Psoas muscle (tissue), 7 donors: ENCODE measurements at regions not wholly inside any gene's neighbourhood (a gene's known extent, or its start where the extent isn't known, plus 50 kb on each side); places are given as distances from the start of the nearest gene placed in this dataset.
A peak's percentile ranks its signal among the peaks of the same experiment; 100 is the strongest.
"Not testable (repeated sequence)": the region's sequence is repeated elsewhere in the genome, so short reads cannot be mapped to it uniquely, and the experiment has no call there.

Experiments
- ATAC-seq, 4 donors: fragments of 200-7000 bp; cut with Tn5 transposase; one replicate each; pipeline ENCODE4 v1.9.1; 2020; ENCODE audit warnings: moderate library complexity in 3 of 4, mild to moderate bottlenecking in 2 of 4
- DNase-seq, 2 donors: peaks; one replicate each; pipeline ENCODE4 v3.0.0-alpha.2; 2020
- H3K27ac ChIP-seq: fragments of 200-600 bp; one replicate; pipeline ENCODE4 v1.8.0; 2022
- H3K27me3 ChIP-seq, 3 donors: fragments of 200-600 bp in 1 of 3; one replicate each; pipeline versions ENCODE4 v1.6.1 to v1.8.0; 2013 to 2022; ENCODE audit warnings: low read length in 2 of 3, mild to moderate bottlenecking in 2 of 3, moderate library complexity in 1 of 3; ENCODE audit not compliant: insufficient read depth in 3 of 3
- H3K36me3 ChIP-seq, 2 donors: fragments of 200-600 bp in 1 of 2; one replicate each; pipeline versions ENCODE4 v1.6.1 to v1.8.0; 2013 to 2022; ENCODE audit warnings: low read depth in 1 of 2, mild to moderate bottlenecking in 1 of 2, moderate library complexity in 1 of 2; ENCODE audit not compliant: insufficient read depth in 1 of 2
- H3K4me1 ChIP-seq: fragments of 200-600 bp; one replicate; pipeline ENCODE4 v1.8.0; 2022
- H3K4me3 ChIP-seq: fragments of 200-600 bp; one replicate; pipeline ENCODE4 v1.8.0; 2022; ENCODE audit warnings: mild to moderate bottlenecking
- H3K9me3 ChIP-seq: fragments of 200-600 bp; one replicate; pipeline ENCODE4 v1.8.0; 2022
- CTCF ChIP-seq: fragments of 200-600 bp; IDR thresholded peaks from one replicate; pipeline ENCODE4 v1.8.0; 2022; ENCODE audit warnings: antibody characterized with exemption
- WGBS, 3 donors: extraction: QIAGEN DNeasy Blood & Tissue Kit; methylation state at CpG; one replicate each; pipeline versions ENCODE4 v1.1.6 to v1.1.7; 2013; 5-methylcytosine and 5-hydroxymethylcytosine counted together
- intact Hi-C, 2 donors: fragments of 100-400 bp; cut with DNase I; formaldehyde crosslinking; loops; one replicate each; pipeline versions ENCODE4 v1.11.0 to v1.14.2; 2022
- donor health status: healthy with polysubstance abuse.
- donor health status: DM: no; HTN: no; CAD: no; lungs with moderate emphysema.
- donor health status: Bipolar disorder and iron deficiency.
- donor health status: healthy.
- donor health status: DM: yes; HTN: yes; CAD: no.
- donor health status: DM: no; HTN: no; CAD: no.
- donor health status: DM: yes; HTN: yes; CAD: no.

- Histone ChIP-seq H3K4me3 (no peak overlapping the region), H3K27me3 (no peaks in the 10 kb centered on the region), H3K4me1 (no peaks in the 10 kb centered on the region), H3K27ac (no peak overlapping the region), H3K36me3 (no peaks in the 10 kb centered on the region), H3K9me3 (no peaks in the 10 kb centered on the region)
- peak in 1 of 2 donors; percentile 43 for DNase-seq
- WGBS, 3 donors: 89 to 91% (median 89%) methylated on average over 35 of the region's 35 CpGs
- no peak for TF ChIP-seq CTCF
- no peak for ATAC-seq
- intact Hi-C loops: no loop called here
These were observed 153.7 kb upstream of the ALG10B start for GRCh38 chr12:38162708-38163441.

- TF ChIP-seq CTCF: no peak
- Histone ChIP-seq H3K27me3 (no peaks in the 10 kb centered on the region), H3K9me3 (no peaks in the 10 kb centered on the region), H3K36me3 (no peaks in the 10 kb centered on the region), H3K27ac (no peak overlapping the region), H3K4me1 (no peaks in the 10 kb centered on the region), H3K4me3 (no peak overlapping the region)
- intact Hi-C loops: no loop called here
- WGBS, 3 donors: 85 to 90% (median 88%) methylated on average over 14 to 28 of the region's 28 CpGs
- DNase-seq (no peak), ATAC-seq (no peak)
These were observed 153.2 kb upstream of the ALG10B start for GRCh38 chr12:38163442-38163801.

- no peaks in the 10 kb centered on the region for H3K36me3 ChIP-seq
- no peaks in the 10 kb centered on the region for H3K4me1 ChIP-seq
- no peak for TF ChIP-seq CTCF
- no peaks in the 10 kb centered on the region for H3K9me3 ChIP-seq
- H3K27me3 ChIP-seq: no peaks in the 10 kb centered on the region
- no peak overlapping the region for H3K4me3 ChIP-seq
- DNase-seq (no peak), ATAC-seq (no peak)
- intact Hi-C loops: no loop called here
- 85 to 86% (median 86%) methylated on average over 2 of the region's 2 CpGs for WGBS, 3 donors
- no peak overlapping the region for H3K27ac ChIP-seq
These were observed 150.3 kb upstream of the ALG10B start for GRCh38 chr12:38166225-38166624.

- TF ChIP-seq CTCF: no peak
- no peak for DNase-seq
- no peaks in the 10 kb centered on the region for H3K9me3 ChIP-seq
- no peak overlapping the region for H3K27ac ChIP-seq
- H3K36me3 ChIP-seq: no peaks in the 10 kb centered on the region
- H3K27me3 ChIP-seq: no peaks in the 10 kb centered on the region
- H3K4me3 ChIP-seq: no peak overlapping the region
- intact Hi-C loops: no loop called here
- H3K4me1 ChIP-seq: no peaks in the 10 kb centered on the region
- no peak for ATAC-seq
- WGBS, 3 donors: 89 to 92% (median 90%) methylated on average over 4 of the region's 4 CpGs
These were observed 141.0 kb upstream of the ALG10B start for GRCh38 chr12:38175538-38175937.

GRCh38 chr12:38183617-38184016 is 133.0 kb upstream of the ALG10B start:
- DNase-seq, H3K4me1 ChIP-seq, ATAC-seq, H3K9me3 ChIP-seq, H3K4me3 ChIP-seq, H3K36me3 ChIP-seq, H3K27me3 ChIP-seq, intact Hi-C loops, H3K27ac ChIP-seq: not testable (repeated sequence)
- WGBS, 3 donors: 32 to 95% (median 87%) methylated on average over 1 of the region's 1 CpG

GRCh38 chr12:38197286-38197685 is 119.3 kb upstream of the ALG10B start:
- H3K9me3 ChIP-seq, H3K4me3 ChIP-seq, H3K27me3 ChIP-seq, H3K4me1 ChIP-seq, H3K36me3 ChIP-seq, intact Hi-C loops, ATAC-seq, H3K27ac ChIP-seq, DNase-seq: not testable (repeated sequence)
- 50 to 57% (median 52%) methylated on average over 1 of the region's 1 CpG for whole genome bisulfite sequencing, 3 donors
